AG09319 (cell line): ENCODE measurements at regions not wholly inside any gene's neighbourhood (a gene's known extent, or its start where the extent isn't known, plus 50 kb on each side); places are given as distances from the start of the nearest gene placed in this dataset.

ENCODE experiments used
- DNase-seq: peaks from one replicate; pipeline ENCODE4 v3.0.0-alpha.2; 2010; ENCODE audit warnings: low read depth; ENCODE audit errors: extremely low read depth
- TF ChIP-seq, protein P1 (sequence below): IDR thresholded peaks from 2 replicates; pipeline ENCODE4 v1.5.1; 2011; ENCODE audit warnings: low read depth, mild to moderate bottlenecking, inconsistent platforms, low read length, moderate library complexity

DNA sequence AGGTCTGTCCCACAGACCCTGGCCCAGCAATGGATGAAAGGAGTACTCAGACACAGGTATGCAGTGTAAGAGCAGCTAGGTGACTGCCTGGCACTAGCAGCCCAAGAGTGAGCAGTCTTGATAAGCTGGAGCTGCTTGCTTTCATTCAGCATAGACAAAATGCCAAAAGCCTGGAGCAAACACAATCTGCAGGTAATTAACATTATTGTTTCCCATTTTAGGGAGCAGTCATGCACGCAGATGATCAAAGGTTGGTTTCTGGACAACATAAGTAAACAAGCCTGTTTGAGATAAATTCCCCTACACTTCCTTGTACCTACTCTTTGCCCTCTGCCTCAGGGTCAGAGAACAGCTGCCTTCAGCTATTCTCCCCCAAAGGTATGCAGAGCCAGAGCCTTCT is 73.7 kb upstream of the MSTN start:
- DNase-seq = no peak

DNA sequence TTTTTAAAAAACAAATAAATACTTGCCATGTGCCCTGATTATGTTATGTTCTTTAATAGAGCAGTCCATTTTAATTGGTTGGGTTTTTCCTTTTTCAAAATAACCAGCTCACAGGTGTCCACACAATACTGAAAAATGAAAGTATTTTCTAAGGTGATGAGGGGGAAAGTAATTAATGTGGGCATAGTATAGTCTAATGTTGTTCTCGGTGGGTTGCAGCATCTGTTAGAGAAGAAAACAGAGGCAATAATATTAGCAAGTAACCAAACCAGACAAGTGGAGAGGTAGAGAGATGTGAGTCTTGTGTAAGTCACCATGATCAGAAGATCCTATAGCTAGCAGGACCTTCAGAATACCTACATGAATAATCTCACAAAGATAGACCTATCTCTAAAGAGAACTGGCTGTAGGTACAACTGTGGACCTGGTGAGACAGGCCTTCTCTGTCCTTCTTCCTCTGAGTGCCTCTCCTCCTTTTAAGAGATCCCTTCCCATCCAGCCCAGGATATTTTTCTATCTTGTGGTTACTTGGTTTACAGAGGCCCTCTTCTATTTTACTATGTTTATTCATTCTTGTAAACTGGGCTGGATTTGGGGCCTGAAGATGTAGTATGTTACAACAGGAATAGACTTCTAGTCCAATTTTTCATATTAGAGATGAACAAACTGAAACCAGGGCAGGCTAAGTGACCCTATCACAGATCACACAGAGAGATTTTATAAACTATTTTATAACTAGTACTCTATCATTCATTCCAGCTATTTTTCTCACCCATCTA is 67.1 kb upstream of the MSTN start:
- TF ChIP-seq, protein P1, sequence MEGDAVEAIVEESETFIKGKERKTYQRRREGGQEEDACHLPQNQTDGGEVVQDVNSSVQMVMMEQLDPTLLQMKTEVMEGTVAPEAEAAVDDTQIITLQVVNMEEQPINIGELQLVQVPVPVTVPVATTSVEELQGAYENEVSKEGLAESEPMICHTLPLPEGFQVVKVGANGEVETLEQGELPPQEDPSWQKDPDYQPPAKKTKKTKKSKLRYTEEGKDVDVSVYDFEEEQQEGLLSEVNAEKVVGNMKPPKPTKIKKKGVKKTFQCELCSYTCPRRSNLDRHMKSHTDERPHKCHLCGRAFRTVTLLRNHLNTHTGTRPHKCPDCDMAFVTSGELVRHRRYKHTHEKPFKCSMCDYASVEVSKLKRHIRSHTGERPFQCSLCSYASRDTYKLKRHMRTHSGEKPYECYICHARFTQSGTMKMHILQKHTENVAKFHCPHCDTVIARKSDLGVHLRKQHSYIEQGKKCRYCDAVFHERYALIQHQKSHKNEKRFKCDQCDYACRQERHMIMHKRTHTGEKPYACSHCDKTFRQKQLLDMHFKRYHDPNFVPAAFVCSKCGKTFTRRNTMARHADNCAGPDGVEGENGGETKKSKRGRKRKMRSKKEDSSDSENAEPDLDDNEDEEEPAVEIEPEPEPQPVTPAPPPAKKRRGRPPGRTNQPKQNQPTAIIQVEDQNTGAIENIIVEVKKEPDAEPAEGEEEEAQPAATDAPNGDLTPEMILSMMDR = no peak

More for the DNA sequence above, 73.7 kb upstream of the MSTN start:
- TF ChIP-seq, protein P1 = no peak

DNA sequence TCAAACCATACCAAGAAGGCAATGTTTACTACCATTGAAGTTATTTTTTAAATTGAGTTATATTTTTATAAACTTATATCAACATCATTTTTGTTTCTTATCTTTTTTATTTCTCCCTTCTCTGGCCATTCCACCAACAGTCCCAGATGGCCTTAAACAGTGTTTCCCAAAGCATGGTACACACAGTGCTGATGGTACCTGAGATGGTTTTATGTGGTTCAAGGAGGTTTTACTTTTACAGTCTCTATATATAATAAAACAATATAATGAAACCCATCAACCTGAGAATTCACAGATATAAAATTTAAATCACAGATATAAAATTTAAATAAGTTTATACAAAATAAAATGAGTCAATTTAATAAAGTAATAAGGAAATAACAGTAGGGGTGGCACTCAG is 65.1 kb upstream of the MSTN start:
- TF ChIP-seq, protein P1 = no peak
- DNase-seq = no peak

More for the DNA sequence above, 67.1 kb upstream of the MSTN start:
- DNase-seq = no peak

DNA sequence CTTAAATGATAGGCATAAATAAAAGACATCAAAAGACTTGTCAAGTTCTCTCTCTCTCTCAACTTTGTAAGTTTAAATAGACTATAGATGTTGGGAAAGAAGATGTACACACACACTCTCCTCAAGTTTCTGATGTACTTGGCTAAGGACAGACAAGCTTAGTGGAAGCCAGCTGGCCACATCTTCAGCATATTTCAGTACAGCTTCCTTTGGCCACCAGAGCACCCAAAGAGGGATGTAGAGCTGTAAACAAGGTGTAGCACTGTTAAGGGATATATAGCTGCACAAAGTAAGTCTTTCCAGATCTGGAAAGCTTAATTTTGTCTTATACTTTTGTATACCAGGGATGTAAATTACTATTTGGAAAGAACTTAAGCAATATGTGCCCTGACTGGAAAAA is 64.3 kb upstream of the MSTN start:
- no peak for DNase-seq
- TF ChIP-seq, protein P1 = no peak

DNA sequence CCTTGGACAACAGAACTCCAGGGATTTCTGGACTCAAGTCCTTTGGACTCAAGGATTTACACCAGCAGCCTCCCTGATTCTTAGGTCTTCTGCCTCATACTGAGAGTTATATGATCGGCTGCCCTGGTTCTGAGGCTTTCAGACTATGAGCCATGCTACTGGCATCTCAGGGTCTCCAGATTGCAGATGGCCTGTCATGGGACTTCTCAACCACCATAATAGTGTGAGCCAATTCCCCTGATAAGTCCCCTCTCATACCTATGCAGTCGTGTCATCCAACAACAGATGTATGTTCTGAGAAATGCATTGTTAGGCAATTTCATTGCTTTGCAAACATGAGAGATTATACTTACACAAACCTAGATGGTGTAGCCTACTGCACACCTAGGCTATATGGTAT is 61.4 kb upstream of the MSTN start:
- TF ChIP-seq, protein P1 = no peak
- no peak for DNase-seq

DNA sequence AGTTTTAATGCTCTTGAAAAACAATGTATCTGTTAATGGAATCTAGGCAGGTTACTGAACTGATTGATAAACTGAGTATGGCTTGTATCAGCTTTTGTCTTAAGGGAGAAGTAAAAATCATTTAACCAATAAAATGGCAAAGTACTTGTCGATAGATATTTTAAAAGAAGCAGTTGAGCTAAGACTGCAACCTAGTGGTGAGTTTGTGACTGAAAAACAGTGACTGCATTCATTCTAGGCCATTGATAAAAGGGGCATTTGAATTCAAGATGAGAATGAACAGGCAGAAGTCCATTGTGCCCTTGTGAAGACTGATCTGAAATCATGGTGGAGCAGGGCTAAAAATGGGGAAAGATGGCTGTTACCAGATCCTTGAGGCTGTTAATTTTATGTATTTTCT is 59.4 kb upstream of the MSTN start:
- TF ChIP-seq, protein P1 = peak; percentile 34
- DNase-seq = no peak

DNA sequence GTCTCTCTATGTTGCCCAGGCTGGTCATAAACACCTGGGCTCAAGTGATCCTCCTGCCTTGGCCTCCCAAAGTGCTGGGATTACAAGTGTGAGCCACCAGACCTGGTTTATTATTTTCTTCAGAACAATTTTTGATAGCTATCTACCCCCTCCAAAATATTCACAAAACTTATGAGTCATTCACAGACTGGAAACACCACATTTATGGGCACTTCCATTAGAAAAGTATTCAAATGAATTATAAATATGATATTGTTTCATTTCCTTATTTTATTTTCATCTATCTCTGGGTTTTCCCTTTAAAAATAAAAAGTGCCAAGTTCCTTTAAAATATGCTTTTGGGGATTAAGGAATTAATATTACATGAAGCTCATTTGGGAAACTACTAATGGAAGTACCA is 58.8 kb upstream of the MSTN start:
- no peak for DNase-seq
- TF ChIP-seq, protein P1 = no peak
